Stomach (tissue), 8 donors: ENCODE measurements at regions not wholly inside any gene's neighbourhood (a gene's known extent, or its start where the extent isn't known, plus 50 kb on each side); places are given as distances from the start of the nearest gene placed in this dataset.
A peak's percentile ranks its signal among the peaks of the same experiment; 100 is the strongest.

Experiments used
- DNase-seq, 2 donors: peaks; one replicate each; pipeline versions ENCODE4 v3.0.0 to v3.0.0-alpha.2; 2013 to 2019
- H3K27ac ChIP-seq, 5 donors: fragments of 200-600 bp in 4 of 5; sonication (generic) in 4 of 5; one replicate each; pipeline ENCODE4 v1.5.1; 2013 to 2019; ENCODE audit warnings: mild to moderate bottlenecking in 1 of 5, moderate library complexity in 1 of 5
- H3K27me3 ChIP-seq, 3 donors: fragments of 200-600 bp; sonication (generic); one replicate each; pipeline ENCODE4 v1.5.1; 2017 to 2019; ENCODE audit warnings: mixed run types in 1 of 3
- H3K36me3 ChIP-seq, 4 donors: fragments of 200-600 bp; sonication (generic); 1 replicate in 3 of 4; 2 replicates in 1 of 4; pipeline ENCODE4 v1.5.1; 2016 to 2019
- H3K4me1 ChIP-seq, 4 donors: fragments of 200-600 bp; sonication (generic); one replicate each; pipeline ENCODE4 v1.5.1; 2016 to 2019
- H3K4me3 ChIP-seq, 4 donors: fragments of 200-600 bp; sonication (generic) in 3 of 4; one replicate each; pipeline ENCODE4 v1.5.1; 2016 to 2019; ENCODE audit warnings: mild to moderate bottlenecking in 1 of 4
- H3K9me3 ChIP-seq, 4 donors: fragments of 200-600 bp; sonication (generic); one replicate each; pipeline ENCODE4 v1.5.1; 2016 to 2019
- EP300 ChIP-seq: sonication (generic); formaldehyde crosslinking; IDR thresholded peaks from one replicate; pipeline ENCODE4 v1.6.1; 2017; ENCODE audit warnings: antibody characterized with exemption
- POLR2A ChIP-seq, 4 donors: fragments of 450-650 bp; IDR thresholded peaks; one replicate each; pipeline ENCODE4 v1.6.1; 2016; ENCODE audit warnings: antibody characterized with exemption in 4 of 4, control low read depth in 2 of 4, mild to moderate bottlenecking in 1 of 4, moderate library complexity in 1 of 4
- POLR2AphosphoS5 ChIP-seq, 3 donors: sonication (generic); formaldehyde crosslinking; IDR thresholded peaks; one replicate each; pipeline ENCODE4 v1.6.1; 2016; ENCODE audit warnings: antibody characterized with exemption in 3 of 3
- WGBS, 5 donors: extraction: QIAGEN DNeasy Blood & Tissue Kit in 3 of 5; methylation state at CpG; one replicate each; pipeline versions ENCODE4 v1.1.5 to v1.1.7; 2013 to 2018; 5-methylcytosine and 5-hydroxymethylcytosine counted together
- intact Hi-C: fragments of 100-400 bp; cut with DNase I; formaldehyde crosslinking; loops from one replicate; pipeline ENCODE4 v1.15.1; 2023; ENCODE audit warnings: low total_unique reads
- TF ChIP-seq, protein P1 (sequence below), 7 experiments: fragments of 450-650 bp in 4 of 7; fragments of 200-600 bp in 3 of 7; sonication (generic) in 3 of 7; IDR thresholded peaks; one replicate each; pipeline ENCODE4 v1.5.1; 2016 to 2019; ENCODE audit warnings: antibody characterized with exemption in 7 of 7, control low read depth in 2 of 7, mild to moderate bottlenecking in 1 of 7
- donor health status: healthy with polysubstance abuse.
- donor health status: Bipolar disorder and iron deficiency.
- donor health status: healthy.

DNA sequence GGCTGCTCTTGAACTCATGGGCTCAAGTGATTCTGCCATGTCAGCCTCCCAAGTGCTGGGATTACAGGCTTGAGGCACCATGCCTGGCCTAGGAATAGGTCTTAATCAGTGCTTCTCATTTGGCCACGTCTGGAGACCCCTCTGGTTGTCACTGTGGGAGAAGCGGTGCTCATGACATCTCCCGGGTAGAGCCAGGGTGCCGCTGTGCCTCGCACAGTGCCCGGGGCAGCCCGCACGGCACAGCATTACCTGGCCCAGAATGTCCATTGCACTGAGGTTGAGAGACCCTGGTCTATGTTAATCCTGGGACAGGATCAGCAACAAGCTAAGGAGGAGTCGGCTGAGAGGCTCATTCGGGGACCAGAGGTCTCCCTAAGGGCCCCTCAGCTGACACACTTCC is 160.8 kb downstream of the EFNB2 start:
- no peaks in the 10 kb centered on the region for H3K9me3 ChIP-seq
- intact Hi-C loops = no loop called here
- H3K27ac ChIP-seq = no peak overlapping the region
- no peak for DNase-seq
- 89 to 98% (median 93%) methylated on average over 10 of the region's 10 CpGs; no CpG with 5 or more reads in 1 of the 5 donors for WGBS, 5 donors
- no peak overlapping the region for H3K4me3 ChIP-seq
- peaks cover 0 to 29% (median 8%) of the 10 kb centered on the region in 4 donors for H3K4me1 ChIP-seq
- no peaks in the 10 kb centered on the region for H3K27me3 ChIP-seq
- no peaks in the 10 kb centered on the region for H3K36me3 ChIP-seq
- TF ChIP-seq EP300 (no peak), POLR2AphosphoS5 (IDR thresholded peaks at IDR 0.05) (no peak), POLR2A (IDR thresholded peaks at IDR 0.05) (no peak)
- TF ChIP-seq, protein P1, sequence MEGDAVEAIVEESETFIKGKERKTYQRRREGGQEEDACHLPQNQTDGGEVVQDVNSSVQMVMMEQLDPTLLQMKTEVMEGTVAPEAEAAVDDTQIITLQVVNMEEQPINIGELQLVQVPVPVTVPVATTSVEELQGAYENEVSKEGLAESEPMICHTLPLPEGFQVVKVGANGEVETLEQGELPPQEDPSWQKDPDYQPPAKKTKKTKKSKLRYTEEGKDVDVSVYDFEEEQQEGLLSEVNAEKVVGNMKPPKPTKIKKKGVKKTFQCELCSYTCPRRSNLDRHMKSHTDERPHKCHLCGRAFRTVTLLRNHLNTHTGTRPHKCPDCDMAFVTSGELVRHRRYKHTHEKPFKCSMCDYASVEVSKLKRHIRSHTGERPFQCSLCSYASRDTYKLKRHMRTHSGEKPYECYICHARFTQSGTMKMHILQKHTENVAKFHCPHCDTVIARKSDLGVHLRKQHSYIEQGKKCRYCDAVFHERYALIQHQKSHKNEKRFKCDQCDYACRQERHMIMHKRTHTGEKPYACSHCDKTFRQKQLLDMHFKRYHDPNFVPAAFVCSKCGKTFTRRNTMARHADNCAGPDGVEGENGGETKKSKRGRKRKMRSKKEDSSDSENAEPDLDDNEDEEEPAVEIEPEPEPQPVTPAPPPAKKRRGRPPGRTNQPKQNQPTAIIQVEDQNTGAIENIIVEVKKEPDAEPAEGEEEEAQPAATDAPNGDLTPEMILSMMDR (IDR thresholded peaks at IDR 0.05) = no peak

DNA sequence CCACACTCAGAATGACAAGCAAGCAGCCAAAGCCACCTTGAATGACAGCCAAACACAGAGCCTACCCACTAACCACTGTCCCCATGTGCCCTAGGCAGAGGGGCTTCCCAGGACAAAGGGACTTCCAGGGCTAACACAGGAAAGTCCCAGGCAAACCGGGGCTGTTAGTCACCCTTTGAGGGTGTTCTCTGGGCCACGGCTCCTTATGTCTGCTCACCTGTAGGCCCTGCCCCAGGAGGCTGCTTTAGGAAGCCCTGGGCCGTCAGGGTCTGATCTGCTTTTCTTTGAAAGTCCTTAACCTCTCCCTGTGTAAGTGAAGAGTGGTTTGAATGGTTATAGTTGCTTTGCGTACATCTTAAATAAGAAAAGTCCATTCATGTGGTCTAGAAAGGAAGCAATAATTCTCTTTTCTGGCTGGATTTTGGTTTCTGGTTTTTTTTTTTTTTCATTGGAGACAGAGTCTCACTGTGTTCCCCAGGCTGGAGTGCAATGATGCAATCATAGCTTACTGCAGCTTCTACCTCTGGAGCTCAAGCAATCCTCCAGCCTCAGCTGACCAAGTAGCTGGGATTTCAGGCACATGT is 161.4 kb downstream of the EFNB2 start:
- H3K9me3 ChIP-seq = no peaks in the 10 kb centered on the region
- no peaks in the 10 kb centered on the region for H3K36me3 ChIP-seq
- H3K4me3 ChIP-seq = no peak overlapping the region
- DNase-seq = peak in 1 of 2 donors; percentile 43
- no peak overlapping the region for H3K27ac ChIP-seq
- TF ChIP-seq EP300 = no peak
- no peak for TF ChIP-seq POLR2AphosphoS5 (IDR thresholded peaks at IDR 0.05)
- TF ChIP-seq POLR2A (IDR thresholded peaks at IDR 0.05) = no peak
- TF ChIP-seq, protein P1 (IDR thresholded peaks at IDR 0.05) = no peak
- H3K4me1 ChIP-seq = peaks cover 0 to 29% (median 8%) of the 10 kb centered on the region in 4 donors
- H3K27me3 ChIP-seq = no peaks in the 10 kb centered on the region
- intact Hi-C loops = no loop called here
- 46 to 76% (median 63%) methylated on average over 4 of the region's 4 CpGs for WGBS, 5 donors

DNA sequence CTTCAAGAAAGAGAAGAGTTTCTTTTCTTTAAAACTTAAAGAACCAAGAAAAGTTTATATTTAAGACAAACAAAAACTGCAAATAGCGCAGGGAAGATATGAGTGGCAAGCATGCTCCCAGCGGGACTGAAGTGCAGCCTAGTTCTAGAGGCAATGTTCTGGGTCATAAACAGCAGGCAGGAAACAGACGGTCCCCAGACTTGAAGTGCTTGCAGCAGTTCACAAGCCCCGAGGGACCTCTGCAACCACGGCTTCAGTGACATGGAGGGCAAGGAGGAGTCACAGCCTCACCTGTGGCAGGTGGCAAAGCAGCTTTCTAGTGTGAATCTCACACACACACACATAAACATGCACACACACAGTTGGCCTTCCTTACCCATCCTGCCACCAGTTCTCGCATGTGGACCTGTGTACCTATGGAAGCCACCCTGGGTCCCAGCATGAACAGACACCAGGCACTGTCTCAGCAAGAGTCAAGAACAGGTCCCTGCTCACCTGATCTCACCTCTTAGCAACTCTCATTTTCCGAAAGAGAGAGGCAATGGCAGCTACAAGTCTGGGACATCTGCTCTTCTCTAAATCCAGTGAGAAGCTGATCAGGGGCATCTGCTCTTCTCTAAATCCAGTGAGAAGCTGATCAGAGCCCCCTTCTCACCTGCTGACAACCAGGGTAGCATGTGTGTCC is 162.0 kb downstream of the EFNB2 start:
- WGBS, 5 donors = 39 to 47% (median 43%) methylated on average over 7 of the region's 7 CpGs
- no peaks in the 10 kb centered on the region for H3K9me3 ChIP-seq
- H3K36me3 ChIP-seq = no peaks in the 10 kb centered on the region
- no peaks in the 10 kb centered on the region for H3K27me3 ChIP-seq
- no peak overlapping the region for H3K27ac ChIP-seq
- no peak for TF ChIP-seq POLR2AphosphoS5 (IDR thresholded peaks at IDR 0.05)
- TF ChIP-seq POLR2A (IDR thresholded peaks at IDR 0.05) = no peak
- TF ChIP-seq EP300 = no peak
- TF ChIP-seq, protein P1 (IDR thresholded peaks at IDR 0.05) = no peak
- H3K4me3 ChIP-seq = no peak overlapping the region
- peaks cover 0 to 29% (median 8%) of the 10 kb centered on the region in 4 donors for H3K4me1 ChIP-seq
- intact Hi-C loops = no loop called here
- DNase-seq = peak in 1 of 2 donors; percentile 55

DNA sequence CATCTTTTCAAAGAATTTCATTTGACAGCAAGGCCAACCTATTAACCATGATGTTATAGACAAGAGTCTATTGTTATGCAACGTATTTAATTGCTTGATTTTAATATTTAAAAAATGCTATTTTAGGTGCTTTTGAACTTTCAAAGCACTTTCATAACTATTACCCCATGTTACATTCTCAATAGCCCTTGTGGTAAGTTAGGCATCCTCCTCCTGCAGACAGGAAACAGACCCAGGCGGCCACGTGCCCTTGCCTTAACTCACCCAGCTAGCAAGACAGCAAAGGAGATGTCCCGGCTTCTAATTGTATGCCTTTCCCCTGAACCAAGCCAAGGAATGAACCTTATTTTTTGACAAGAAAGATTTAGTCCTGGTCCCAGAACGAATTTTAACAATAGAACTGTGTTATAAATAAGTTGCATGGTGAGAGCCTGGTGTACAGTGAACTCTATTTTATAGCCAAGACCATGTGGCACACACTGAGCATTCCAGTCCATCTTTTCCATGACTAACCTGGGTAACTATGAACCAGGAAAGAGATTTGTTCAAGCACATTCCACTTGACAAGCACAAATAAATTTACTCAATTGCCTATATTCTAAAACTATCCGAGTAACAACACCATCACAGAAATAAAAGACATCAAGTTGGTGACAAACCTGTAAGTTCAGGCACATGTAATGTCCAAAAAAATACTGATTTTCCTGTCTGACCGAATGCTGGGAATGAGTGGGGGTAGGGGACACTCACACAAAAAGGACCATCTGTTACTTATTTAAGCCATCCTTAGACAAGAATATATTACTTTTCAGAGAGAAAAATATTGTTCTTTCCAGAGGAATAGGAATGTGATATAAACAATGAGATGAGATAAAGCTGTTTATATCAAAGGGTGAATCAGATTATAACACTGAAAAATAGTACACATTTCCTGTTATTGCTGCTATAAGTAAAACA is 163.0 kb downstream of the EFNB2 start:
- Histone ChIP-seq H3K4me1 (peaks cover 0 to 29% (median 8%) of the 10 kb centered on the region in 4 donors), H3K9me3 (no peaks in the 10 kb centered on the region), H3K27ac (no peak overlapping the region), H3K36me3 (no peaks in the 10 kb centered on the region), H3K4me3 (no peak overlapping the region), H3K27me3 (no peaks in the 10 kb centered on the region)
- intact Hi-C loops = no loop called here
- TF ChIP-seq POLR2A (IDR thresholded peaks at IDR 0.05) (no peak), POLR2AphosphoS5 (IDR thresholded peaks at IDR 0.05) (no peak), EP300 (no peak)
- TF ChIP-seq, protein P1 (IDR thresholded peaks at IDR 0.05) = no peak
- 57 to 70% (median 67%) methylated on average over 7 of the region's 7 CpGs for WGBS, 5 donors
- no peak for DNase-seq
